ENCODE measurements at regions not wholly inside any gene's neighbourhood (a gene's known extent, or its start where the extent isn't known, plus 50 kb on each side); places are given as distances from the start of the nearest gene placed in this dataset.
"Not testable (repeated sequence)": the region's sequence is repeated elsewhere in the genome, so short reads cannot be mapped to it uniquely, and the experiment has no call there.

DNA sequence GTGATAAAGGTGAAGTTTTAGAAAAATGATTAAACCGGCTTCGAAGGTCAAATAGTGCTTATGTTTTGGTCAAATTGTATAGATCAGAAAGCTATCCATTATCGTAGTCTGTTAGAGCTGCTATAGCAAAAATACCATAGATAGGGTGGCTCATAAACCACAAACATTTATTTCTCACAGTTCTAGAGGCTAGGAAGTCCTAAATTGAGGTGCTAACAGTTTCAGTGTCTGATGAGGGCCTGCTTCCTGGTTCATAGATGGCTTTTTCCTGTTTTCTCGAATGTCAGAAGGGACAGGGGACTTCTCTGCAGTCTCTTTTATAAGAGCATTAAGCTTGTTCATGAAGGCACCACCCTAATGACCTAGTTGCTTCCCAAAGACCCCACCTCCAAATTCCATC is 186.6 kb upstream of the ERBB4 start:
- DNase-seq (ENCODE audit: low read depth), result no peak
- TF ChIP-seq, protein P1, sequence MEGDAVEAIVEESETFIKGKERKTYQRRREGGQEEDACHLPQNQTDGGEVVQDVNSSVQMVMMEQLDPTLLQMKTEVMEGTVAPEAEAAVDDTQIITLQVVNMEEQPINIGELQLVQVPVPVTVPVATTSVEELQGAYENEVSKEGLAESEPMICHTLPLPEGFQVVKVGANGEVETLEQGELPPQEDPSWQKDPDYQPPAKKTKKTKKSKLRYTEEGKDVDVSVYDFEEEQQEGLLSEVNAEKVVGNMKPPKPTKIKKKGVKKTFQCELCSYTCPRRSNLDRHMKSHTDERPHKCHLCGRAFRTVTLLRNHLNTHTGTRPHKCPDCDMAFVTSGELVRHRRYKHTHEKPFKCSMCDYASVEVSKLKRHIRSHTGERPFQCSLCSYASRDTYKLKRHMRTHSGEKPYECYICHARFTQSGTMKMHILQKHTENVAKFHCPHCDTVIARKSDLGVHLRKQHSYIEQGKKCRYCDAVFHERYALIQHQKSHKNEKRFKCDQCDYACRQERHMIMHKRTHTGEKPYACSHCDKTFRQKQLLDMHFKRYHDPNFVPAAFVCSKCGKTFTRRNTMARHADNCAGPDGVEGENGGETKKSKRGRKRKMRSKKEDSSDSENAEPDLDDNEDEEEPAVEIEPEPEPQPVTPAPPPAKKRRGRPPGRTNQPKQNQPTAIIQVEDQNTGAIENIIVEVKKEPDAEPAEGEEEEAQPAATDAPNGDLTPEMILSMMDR (IDR thresholded peaks at IDR 0.05; ENCODE audit: insufficient read depth, low read depth, low read length), result no peak

DNA sequence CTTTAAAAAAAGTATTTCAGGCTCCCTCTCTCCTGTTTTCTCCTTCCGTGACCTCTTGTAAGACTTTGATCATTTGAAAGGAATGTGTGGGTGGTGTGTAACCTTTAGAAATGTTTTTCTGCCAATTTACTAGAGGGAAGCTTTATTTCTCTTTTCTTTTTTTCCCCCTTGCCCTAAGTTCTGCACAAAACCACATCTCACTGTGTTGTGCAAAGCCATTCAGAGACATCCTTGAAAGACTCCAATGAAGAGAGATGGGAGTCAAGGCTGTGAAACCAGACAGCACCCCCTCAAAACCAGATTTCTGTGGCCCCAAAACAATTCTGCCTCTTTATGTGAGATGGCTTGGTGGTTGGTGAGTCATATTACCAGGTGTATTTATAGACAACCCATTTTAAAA is 184.6 kb upstream of the ERBB4 start:
- no peak overlapping the region for H3K4me3 ChIP-seq (ENCODE audit: low read depth, low read length)
- peak; percentile 37 for DNase-seq (ENCODE audit: low read depth)
- TF ChIP-seq, protein P1 (IDR thresholded peaks at IDR 0.05; ENCODE audit: insufficient read depth, low read depth, low read length), result no peak

More for the DNA sequence above, 186.6 kb upstream of the ERBB4 start:
- no peak overlapping the region for H3K4me3 ChIP-seq (ENCODE audit: low read depth, low read length)

DNA sequence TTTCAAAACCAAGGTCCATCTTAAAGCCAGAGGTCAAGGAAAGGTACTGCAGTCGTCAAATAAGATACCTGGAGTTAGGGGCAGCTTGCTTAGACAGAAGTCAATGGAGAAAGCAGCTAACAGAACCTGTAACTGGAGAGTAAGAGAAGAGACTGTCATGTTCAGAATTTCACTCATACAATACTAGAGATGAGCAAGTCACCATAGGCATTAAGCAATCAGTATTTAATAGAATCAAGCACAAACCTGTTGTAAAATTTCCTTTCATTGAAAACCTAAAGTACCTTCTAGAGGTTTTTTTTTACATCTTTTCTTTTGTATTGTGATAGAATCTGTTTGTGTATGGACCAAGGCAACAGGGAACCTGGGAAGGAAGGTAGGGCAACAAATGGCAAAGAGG is 183.4 kb upstream of the ERBB4 start:
- no peak overlapping the region for H3K4me3 ChIP-seq (ENCODE audit: low read depth, low read length)
- no peak for DNase-seq (ENCODE audit: low read depth)
- TF ChIP-seq, protein P1 (IDR thresholded peaks at IDR 0.05; ENCODE audit: insufficient read depth, low read depth, low read length), result no peak

DNA sequence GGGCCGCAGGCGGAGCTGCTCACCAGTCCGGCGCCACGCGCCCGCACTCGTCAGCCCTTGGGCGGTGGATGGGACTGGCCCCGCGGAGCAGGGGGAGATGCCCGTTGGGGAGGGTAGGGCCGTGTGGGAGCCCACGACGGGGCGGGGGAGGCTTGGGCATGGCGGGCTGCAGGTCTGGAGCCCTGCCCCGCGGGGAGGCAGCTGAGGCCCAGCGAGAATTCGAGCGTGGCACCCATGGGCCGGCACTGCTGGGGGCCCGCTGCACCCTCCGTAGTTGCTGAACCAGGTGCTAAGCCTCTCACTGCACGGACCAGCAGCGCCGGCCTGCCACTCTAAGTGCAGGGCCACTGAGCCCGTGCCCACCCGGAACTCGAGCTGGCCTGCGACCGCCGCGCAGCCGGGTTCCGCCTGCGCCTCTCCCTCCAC is 182.4 kb upstream of the ERBB4 start:
- TF ChIP-seq, protein P1 (IDR thresholded peaks at IDR 0.05; ENCODE audit: insufficient read depth, low read depth, low read length), result no peak
- no peak overlapping the region for H3K4me3 ChIP-seq (ENCODE audit: low read depth, low read length)
- no peak for DNase-seq (ENCODE audit: low read depth)

DNA sequence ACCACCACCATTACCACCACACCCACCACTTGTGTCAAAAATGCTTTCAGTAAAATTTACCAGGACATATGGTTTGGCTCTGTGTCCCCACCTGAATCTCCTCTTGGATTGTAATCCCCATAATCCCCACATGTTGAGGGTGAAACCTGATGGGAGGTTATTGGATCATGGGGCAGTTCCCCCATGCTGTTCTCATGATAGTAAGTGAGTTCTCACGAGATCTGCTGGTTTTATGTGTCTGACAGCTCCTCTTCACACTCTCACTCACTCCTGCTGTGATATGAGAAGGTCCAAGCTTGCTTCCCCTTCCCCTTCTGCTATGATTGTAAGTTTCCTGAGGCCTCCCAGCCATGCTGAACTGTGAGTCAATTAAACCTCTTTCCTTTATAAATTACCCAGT is 176.8 kb upstream of the ERBB4 start:
- DNase-seq (ENCODE audit: low read depth); H3K4me3 ChIP-seq (ENCODE audit: low read depth, low read length): not testable (repeated sequence)

DNA sequence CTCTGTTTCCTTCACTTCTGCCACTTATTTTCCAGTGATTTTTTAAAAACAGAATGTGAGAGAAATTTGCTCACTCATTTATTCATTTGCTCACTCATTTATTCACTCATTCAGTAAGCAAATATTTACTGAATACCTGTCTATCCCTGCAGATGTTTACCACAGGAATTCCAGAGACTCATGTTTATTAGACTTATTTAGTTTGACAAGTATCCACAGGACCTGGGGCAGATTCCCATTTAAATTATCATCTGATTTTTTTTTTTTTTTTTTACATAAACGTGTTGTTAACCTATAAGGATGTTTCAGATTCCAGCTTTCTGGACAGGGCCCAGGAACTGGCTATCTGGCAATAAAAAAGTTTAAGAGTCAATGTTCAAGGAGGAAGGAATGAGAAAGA is 175.1 kb upstream of the ERBB4 start:
- no peak for DNase-seq (ENCODE audit: low read depth)
- TF ChIP-seq, protein P1 (IDR thresholded peaks at IDR 0.05; ENCODE audit: insufficient read depth, low read depth, low read length), result no peak
- no peak overlapping the region for H3K4me3 ChIP-seq (ENCODE audit: low read depth, low read length)

DNA sequence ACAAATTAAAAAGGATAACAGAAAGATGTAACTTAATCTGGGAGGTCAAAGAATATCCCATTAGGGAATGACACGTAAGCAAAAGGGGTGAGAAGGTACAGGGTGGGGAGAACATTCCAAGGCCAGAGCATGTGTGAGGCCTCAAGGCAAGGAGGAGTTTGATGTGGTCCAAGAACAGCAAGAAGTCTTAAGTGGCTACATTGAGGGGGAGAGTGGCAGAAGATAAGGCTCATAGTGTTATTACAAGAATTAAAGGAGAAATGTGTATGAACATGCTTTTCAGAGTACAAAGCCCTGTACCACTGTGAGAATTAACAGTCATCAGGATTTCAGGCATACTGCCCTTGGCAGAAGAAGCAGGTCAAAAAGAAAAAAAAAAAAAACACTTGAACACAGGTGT is 174.4 kb upstream of the ERBB4 start:
- no peak overlapping the region for H3K4me3 ChIP-seq (ENCODE audit: low read depth, low read length)
- DNase-seq (ENCODE audit: low read depth), result no peak
- TF ChIP-seq, protein P1 (IDR thresholded peaks at IDR 0.05; ENCODE audit: insufficient read depth, low read depth, low read length), result no peak
